Colonic mucosa (tissue), 4 donors: ENCODE measurements at regions not wholly inside any gene's neighbourhood (a gene's known extent, or its start where the extent isn't known, plus 50 kb on each side); places are given as distances from the start of the nearest gene placed in this dataset.

ENCODE experiments used
- DNase-seq: peaks from one replicate; pipeline ENCODE4 v3.0.0-alpha.2; 2020
- H3K27ac ChIP-seq: fragments of 200-600 bp; one replicate; pipeline ENCODE4 v1.8.0; 2021
- H3K27me3 ChIP-seq: fragments of 200-600 bp; one replicate; pipeline ENCODE4 v1.8.0; 2021
- H3K36me3 ChIP-seq: fragments of 200-600 bp; one replicate; pipeline ENCODE4 v1.8.0; 2021
- H3K4me1 ChIP-seq: fragments of 200-600 bp; one replicate; pipeline ENCODE4 v1.8.0; 2021; ENCODE audit warnings: mild to moderate bottlenecking
- H3K4me3 ChIP-seq: fragments of 200-600 bp; one replicate; pipeline ENCODE4 v1.8.0; 2021
- H3K9ac ChIP-seq, 2 donors: one replicate each; pipeline ENCODE4 v1.7.0; 2013; ENCODE audit warnings: control low read depth in 2 of 2, low read depth in 2 of 2, low read length in 2 of 2
- H3K9me3 ChIP-seq: fragments of 200-600 bp; one replicate; pipeline ENCODE4 v1.8.0; 2021
- CTCF ChIP-seq: fragments of 200-600 bp; IDR thresholded peaks from one replicate; pipeline ENCODE4 v1.8.0; 2022; ENCODE audit warnings: antibody characterized with exemption, mild to moderate bottlenecking
- intact Hi-C: fragments of 100-400 bp; cut with DNase I; formaldehyde crosslinking; loops from one replicate; pipeline ENCODE4 v1.14.1; 2022
- donor health status: healthy.
- donor health status: DM: no; HTN: no; CAD: no.
- donor health status: DM: no; HTN: no; CAD: no.

- TF ChIP-seq CTCF: no peak
- H3K4me1 ChIP-seq: no peaks in the 10 kb centered on the region
- H3K27ac ChIP-seq: no peak overlapping the region
- no peaks in the 10 kb centered on the region for H3K36me3 ChIP-seq
- no peaks in the 10 kb centered on the region for H3K9me3 ChIP-seq
- no peak overlapping the region for H3K4me3 ChIP-seq
- H3K9ac ChIP-seq: no peak overlapping the region
- no peak for DNase-seq
- intact Hi-C loops: no loop called here
- H3K27me3 ChIP-seq: no peaks in the 10 kb centered on the region
Observed at GRCh38 chr1:79293611-79294010, 287.1 kb upstream of the ADGRL4 start.

DNA sequence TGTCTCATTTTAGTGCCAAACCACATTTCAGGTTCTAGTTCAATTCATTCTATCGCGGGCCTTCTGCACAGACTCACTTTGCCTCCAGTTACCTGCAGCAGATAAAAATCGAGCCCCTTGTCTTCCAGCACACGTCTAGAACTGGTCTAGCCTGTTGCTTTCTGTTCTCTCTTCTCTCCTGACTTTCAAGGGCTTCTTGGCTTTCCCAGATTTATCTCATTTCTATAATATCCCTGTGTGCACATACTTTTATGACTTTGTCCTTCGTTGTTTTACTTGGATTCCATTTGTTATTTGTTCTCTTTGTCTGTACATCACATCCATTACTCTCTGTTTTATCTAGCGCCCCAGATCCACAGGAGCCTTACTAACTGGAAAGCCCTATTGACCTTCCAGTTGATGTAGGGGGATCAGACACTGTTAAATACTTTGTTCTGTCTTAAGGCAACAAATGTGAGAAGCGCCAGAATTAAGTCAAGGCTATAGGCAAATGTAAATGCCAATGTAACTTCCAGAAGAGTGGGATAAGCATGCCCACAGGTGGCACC, 284.5 kb upstream of the ADGRL4 start:
- H3K9ac ChIP-seq: no peak overlapping the region
- DNase-seq: no peak
- H3K27ac ChIP-seq: no peak overlapping the region
- no peaks in the 10 kb centered on the region for H3K36me3 ChIP-seq
- no peaks in the 10 kb centered on the region for H3K4me1 ChIP-seq
- TF ChIP-seq CTCF: no peak
- H3K27me3 ChIP-seq: no peaks in the 10 kb centered on the region
- intact Hi-C loops: no loop called here
- no peaks in the 10 kb centered on the region for H3K9me3 ChIP-seq
- H3K4me3 ChIP-seq: no peak overlapping the region

DNA sequence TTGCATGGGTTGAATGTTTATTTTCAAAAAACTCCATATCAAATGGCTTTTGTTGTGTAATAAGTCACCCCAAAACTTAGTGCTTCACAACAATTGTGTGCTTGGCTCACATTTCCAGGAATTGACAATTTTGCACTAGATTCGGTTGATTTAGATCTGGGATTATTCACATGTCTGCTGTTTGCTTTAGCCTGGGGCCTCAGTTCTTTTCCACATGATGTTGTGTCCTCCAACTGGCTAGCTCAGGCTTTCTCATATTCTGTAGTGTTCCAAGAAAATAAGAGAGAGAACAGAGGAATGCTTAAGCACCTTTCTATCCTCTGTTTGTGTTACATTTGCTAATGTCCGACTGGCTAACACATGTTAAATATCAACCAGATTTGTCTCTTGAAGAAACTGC, 281.5 kb upstream of the ADGRL4 start:
- no peak for TF ChIP-seq CTCF
- no peak for DNase-seq
- Histone ChIP-seq H3K27me3 (no peaks in the 10 kb centered on the region), H3K9me3 (no peaks in the 10 kb centered on the region), H3K27ac (no peak overlapping the region), H3K4me3 (no peak overlapping the region), H3K9ac (no peak overlapping the region), H3K36me3 (no peaks in the 10 kb centered on the region), H3K4me1 (no peaks in the 10 kb centered on the region)
- intact Hi-C loops: no loop called here

DNA sequence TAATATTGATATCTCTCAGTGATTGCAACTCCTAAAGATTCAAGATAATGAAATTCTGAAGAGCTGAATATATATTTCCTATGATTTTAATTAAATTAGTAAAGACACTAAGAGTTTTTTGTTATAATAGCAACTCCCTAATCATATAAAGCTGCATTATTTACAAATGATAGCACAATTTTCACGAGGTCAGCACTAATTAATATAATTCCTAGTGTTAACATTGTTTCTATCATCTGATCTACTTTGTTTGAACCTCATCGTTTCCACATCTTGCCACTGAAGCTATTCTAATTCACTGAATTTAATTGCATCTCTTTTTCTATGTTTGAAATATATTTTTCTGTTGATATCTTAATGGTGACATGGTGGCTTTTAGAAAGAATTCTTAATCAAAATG, 279.1 kb upstream of the ADGRL4 start:
- intact Hi-C loops: no loop called here
- Histone ChIP-seq H3K27ac (no peak overlapping the region), H3K27me3 (no peaks in the 10 kb centered on the region), H3K9ac (no peak overlapping the region), H3K4me1 (no peaks in the 10 kb centered on the region), H3K9me3 (no peaks in the 10 kb centered on the region), H3K36me3 (no peaks in the 10 kb centered on the region), H3K4me3 (no peak overlapping the region)
- no peak for DNase-seq
- TF ChIP-seq CTCF: no peak

GRCh38 chr1:79283451-79283850, 276.9 kb upstream of the ADGRL4 start:
- intact Hi-C loops: no loop called here
- H3K4me3 ChIP-seq: no peak overlapping the region
- H3K9me3 ChIP-seq: no peaks in the 10 kb centered on the region
- H3K27me3 ChIP-seq: no peaks in the 10 kb centered on the region
- no peaks in the 10 kb centered on the region for H3K36me3 ChIP-seq
- no peaks in the 10 kb centered on the region for H3K4me1 ChIP-seq
- TF ChIP-seq CTCF: no peak
- no peak overlapping the region for H3K27ac ChIP-seq
- no peak overlapping the region for H3K9ac ChIP-seq
- DNase-seq: no peak

GRCh38 chr1:79281442-79281841, 274.9 kb upstream of the ADGRL4 start:
- no peaks in the 10 kb centered on the region for H3K27me3 ChIP-seq
- no peak overlapping the region for H3K9ac ChIP-seq
- no peaks in the 10 kb centered on the region for H3K9me3 ChIP-seq
- intact Hi-C loops: no loop called here
- H3K4me1 ChIP-seq: no peaks in the 10 kb centered on the region
- H3K27ac ChIP-seq: no peak overlapping the region
- no peak overlapping the region for H3K4me3 ChIP-seq
- TF ChIP-seq CTCF: no peak
- no peaks in the 10 kb centered on the region for H3K36me3 ChIP-seq
- no peak for DNase-seq
